HCT116 (cell line): ENCODE measurements at regions not wholly inside any gene's neighbourhood (a gene's known extent, or its start where the extent isn't known, plus 50 kb on each side); places are given as distances from the start of the nearest gene placed in this dataset.

Experiments used
- ATF3 ChIP-seq: IDR thresholded peaks from 2 replicates; pipeline ENCODE4 v1.6.1; 2012
- EZH2 ChIP-seq: fragments of 200-600 bp; sonication (generic); IDR thresholded peaks from 2 replicates; pipeline ENCODE4 v1.6.1; 2017; ENCODE audit warnings: antibody characterized with exemption, mixed run types
- JUND ChIP-seq: IDR thresholded peaks from 2 replicates; pipeline ENCODE4 v1.6.1; 2012
- POLR2A ChIP-seq: IDR thresholded peaks from 2 replicates; pipeline ENCODE4 v1.7.0; 2011; ENCODE audit warnings: borderline replicate concordance; ENCODE audit not compliant: insufficient read depth, insufficient read length; ENCODE audit errors: extremely low read depth
- POLR2AphosphoS5 ChIP-seq: IDR thresholded peaks from 2 replicates; pipeline ENCODE4 v1.6.1; 2011; ENCODE audit warnings: mild to moderate bottlenecking, low read depth, low read length, moderate library complexity
- RAD21 ChIP-seq: IDR thresholded peaks from 2 replicates; pipeline ENCODE4 v1.6.1; 2012; ENCODE audit warnings: low read depth, mild to moderate bottlenecking
- SIN3A ChIP-seq: IDR thresholded peaks from 2 replicates; pipeline ENCODE4 v1.6.1; 2012; ENCODE audit warnings: low read depth
- ZNF274 ChIP-seq: fragments of 200-500 bp; sonication (Bioruptor generic); IDR thresholded peaks from 2 replicates; pipeline ENCODE4 v1.6.1; 2014; ENCODE audit warnings: mild to moderate bottlenecking, low read depth, low read length, inconsistent platforms
- TF ChIP-seq, protein P1 (sequence below), 3 experiments: fragments of 200-600 bp in 1 of 3; sonication (generic) in 1 of 3; IDR thresholded peaks in 2 of 3; conservative IDR thresholded peaks in 1 of 3; 2 replicates each; pipeline ENCODE4 v1.5.1; 2012 to 2017; ENCODE audit warnings: low read depth in 2 of 3, low read length in 2 of 3, antibody characterized with exemption in 1 of 3, borderline replicate concordance in 1 of 3, control low read depth in 1 of 3, mild to moderate bottlenecking in 1 of 3, mixed read lengths in 1 of 3, mixed run types in 1 of 3, moderate library complexity in 1 of 3; ENCODE audit not compliant: insufficient read depth in 1 of 3

DNA sequence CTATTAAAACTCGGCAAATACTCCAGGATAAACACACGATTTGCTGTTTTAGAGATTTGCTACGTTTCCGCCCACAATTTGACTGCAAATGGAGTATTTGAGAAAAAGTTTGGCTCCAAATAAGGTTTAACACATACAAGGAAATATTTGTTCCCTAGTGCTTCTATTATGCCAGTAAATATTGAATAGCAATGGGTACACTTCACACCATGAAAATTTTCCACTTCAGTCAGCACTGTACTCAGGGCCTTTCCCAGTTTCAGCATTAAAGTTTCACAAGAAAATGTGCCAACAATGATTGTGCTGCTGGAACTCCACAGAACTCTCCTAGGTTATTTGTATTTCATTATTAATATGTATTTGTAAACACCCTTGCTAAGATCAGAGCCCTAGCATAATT lies 498.0 kb downstream of the TBL1XR1 start:
- TF ChIP-seq, protein P1, sequence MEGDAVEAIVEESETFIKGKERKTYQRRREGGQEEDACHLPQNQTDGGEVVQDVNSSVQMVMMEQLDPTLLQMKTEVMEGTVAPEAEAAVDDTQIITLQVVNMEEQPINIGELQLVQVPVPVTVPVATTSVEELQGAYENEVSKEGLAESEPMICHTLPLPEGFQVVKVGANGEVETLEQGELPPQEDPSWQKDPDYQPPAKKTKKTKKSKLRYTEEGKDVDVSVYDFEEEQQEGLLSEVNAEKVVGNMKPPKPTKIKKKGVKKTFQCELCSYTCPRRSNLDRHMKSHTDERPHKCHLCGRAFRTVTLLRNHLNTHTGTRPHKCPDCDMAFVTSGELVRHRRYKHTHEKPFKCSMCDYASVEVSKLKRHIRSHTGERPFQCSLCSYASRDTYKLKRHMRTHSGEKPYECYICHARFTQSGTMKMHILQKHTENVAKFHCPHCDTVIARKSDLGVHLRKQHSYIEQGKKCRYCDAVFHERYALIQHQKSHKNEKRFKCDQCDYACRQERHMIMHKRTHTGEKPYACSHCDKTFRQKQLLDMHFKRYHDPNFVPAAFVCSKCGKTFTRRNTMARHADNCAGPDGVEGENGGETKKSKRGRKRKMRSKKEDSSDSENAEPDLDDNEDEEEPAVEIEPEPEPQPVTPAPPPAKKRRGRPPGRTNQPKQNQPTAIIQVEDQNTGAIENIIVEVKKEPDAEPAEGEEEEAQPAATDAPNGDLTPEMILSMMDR (IDR thresholded peaks at IDR 0.05 in 2 of 3, conservative IDR thresholded peaks at IDR 0.05 in 1 of 3; ENCODE audit: borderline replicate concordance in 1 of 3, insufficient read depth in 1 of 3, low read depth in 2 of 3, low read length in 2 of 3), result no peak
- TF ChIP-seq RAD21 (no peak), EZH2 (no peak), POLR2A (no peak), POLR2AphosphoS5 (no peak), JUND (no peak), SIN3A (no peak), ATF3 (no peak), ZNF274 (no peak)
